Peyer's patch (tissue), 4 donors: ENCODE measurements at regions not wholly inside any gene's neighbourhood (a gene's known extent, or its start where the extent isn't known, plus 50 kb on each side); places are given as distances from the start of the nearest gene placed in this dataset.

Source experiments
- POLR2A ChIP-seq, 2 donors: fragments of 450-650 bp; IDR thresholded peaks; one replicate each; pipeline ENCODE4 v1.5.1; 2017; ENCODE audit warnings: antibody characterized with exemption in 2 of 2, mild to moderate bottlenecking in 2 of 2, moderate library complexity in 2 of 2
- TF ChIP-seq, protein P1 (sequence below), 6 experiments: fragments of 450-650 bp in 4 of 6; fragments of 200-600 bp in 2 of 6; sonication (generic) in 1 of 6; IDR thresholded peaks; one replicate each; pipeline ENCODE4 v1.5.1; 2017 to 2019; ENCODE audit warnings: antibody characterized with exemption in 6 of 6, mild to moderate bottlenecking in 3 of 6, moderate library complexity in 1 of 6

DNA sequence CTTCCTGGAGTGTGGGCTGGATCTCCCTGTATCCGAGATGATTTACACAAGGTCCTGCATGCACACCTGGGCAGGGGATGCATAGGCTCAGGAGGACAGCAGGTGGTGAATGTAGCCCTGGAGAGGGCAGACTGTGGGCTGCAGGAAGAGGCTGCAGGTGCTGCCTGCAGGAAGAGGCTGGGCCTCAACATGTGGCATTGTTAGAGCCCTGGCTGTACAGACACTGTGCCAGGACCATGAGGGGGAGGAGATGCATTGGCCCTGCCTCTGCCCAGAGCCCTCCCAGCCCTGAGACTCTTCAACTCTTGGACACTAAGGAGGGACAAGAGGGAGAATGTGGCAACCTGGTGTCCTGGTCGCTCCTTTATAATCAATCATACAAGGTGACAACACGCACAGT, 392.8 kb downstream of the TNS1 start:
- TF ChIP-seq, protein P1, sequence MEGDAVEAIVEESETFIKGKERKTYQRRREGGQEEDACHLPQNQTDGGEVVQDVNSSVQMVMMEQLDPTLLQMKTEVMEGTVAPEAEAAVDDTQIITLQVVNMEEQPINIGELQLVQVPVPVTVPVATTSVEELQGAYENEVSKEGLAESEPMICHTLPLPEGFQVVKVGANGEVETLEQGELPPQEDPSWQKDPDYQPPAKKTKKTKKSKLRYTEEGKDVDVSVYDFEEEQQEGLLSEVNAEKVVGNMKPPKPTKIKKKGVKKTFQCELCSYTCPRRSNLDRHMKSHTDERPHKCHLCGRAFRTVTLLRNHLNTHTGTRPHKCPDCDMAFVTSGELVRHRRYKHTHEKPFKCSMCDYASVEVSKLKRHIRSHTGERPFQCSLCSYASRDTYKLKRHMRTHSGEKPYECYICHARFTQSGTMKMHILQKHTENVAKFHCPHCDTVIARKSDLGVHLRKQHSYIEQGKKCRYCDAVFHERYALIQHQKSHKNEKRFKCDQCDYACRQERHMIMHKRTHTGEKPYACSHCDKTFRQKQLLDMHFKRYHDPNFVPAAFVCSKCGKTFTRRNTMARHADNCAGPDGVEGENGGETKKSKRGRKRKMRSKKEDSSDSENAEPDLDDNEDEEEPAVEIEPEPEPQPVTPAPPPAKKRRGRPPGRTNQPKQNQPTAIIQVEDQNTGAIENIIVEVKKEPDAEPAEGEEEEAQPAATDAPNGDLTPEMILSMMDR (IDR thresholded peaks at IDR 0.05): no peak
- TF ChIP-seq POLR2A (IDR thresholded peaks at IDR 0.05): no peak
